Keratinocyte (primary cell): ENCODE measurements at regions not wholly inside any gene's neighbourhood (a gene's known extent, or its start where the extent isn't known, plus 50 kb on each side); places are given as distances from the start of the nearest gene placed in this dataset.

Experiments
- CTCF ChIP-seq, 3 experiments: IDR thresholded peaks in 1 of 3; conservative IDR thresholded peaks in 1 of 3; optimal IDR thresholded peaks in 1 of 3; 2 replicates in 2 of 3; 3 replicates in 1 of 3; pipeline versions ENCODE3 to v1.5.1; 2011; ENCODE audit warnings: low read length in 3 of 3, mild to moderate bottlenecking in 3 of 3, moderate library complexity in 2 of 3, control low read depth in 1 of 3, inconsistent platforms in 1 of 3; ENCODE audit not compliant: insufficient read depth in 2 of 3; ENCODE audit errors: extremely low read depth in 1 of 3
- EZH2 ChIP-seq: IDR thresholded peaks from one replicate; pipeline ENCODE4 v1.6.1; 2012; ENCODE audit warnings: inconsistent platforms, mild to moderate bottlenecking, low read length, moderate library complexity

- TF ChIP-seq CTCF (optimal IDR thresholded peaks at IDR 0.05 in 1 of 3, IDR thresholded peaks at IDR 0.05 in 1 of 3, conservative IDR thresholded peaks at IDR 0.05 in 1 of 3; ENCODE audit: extremely low read depth in 1 of 3, insufficient read depth in 2 of 3, low read length in 3 of 3) (no peak), EZH2 (no peak)
These were observed 723.7 kb upstream of the SLC35B3 start for GRCh38 chr6:9159051-9159450.
